Small intestine (tissue), 7 donors: ENCODE measurements at regions not wholly inside any gene's neighbourhood (a gene's known extent, or its start where the extent isn't known, plus 50 kb on each side); places are given as distances from the start of the nearest gene placed in this dataset.

Experiments used
- DNase-seq, 2 donors: peaks; one replicate each; pipeline versions ENCODE4 v3.0.0 to v3.0.0-alpha.2; 2013
- FAIRE-seq: peaks from 2 replicates; lab custom pipeline; 2012; peaks lifted over from hg19 to GRCh38; lab: Jason Lieb, UNC
- H3K27ac ChIP-seq, 3 donors: one replicate each; pipeline ENCODE4 v1.5.1; 2013; ENCODE audit warnings: low read length in 2 of 3, mild to moderate bottlenecking in 2 of 3, control low read depth in 1 of 3, inconsistent platforms in 1 of 3, low read depth in 1 of 3, moderate library complexity in 1 of 3
- H3K27me3 ChIP-seq, 3 donors: one replicate each; pipeline ENCODE4 v1.6.1; 2013; ENCODE audit warnings: low read length in 3 of 3, inconsistent platforms in 1 of 3; ENCODE audit not compliant: control insufficient read depth in 3 of 3, insufficient read depth in 3 of 3
- H3K36me3 ChIP-seq, 3 donors: one replicate each; pipeline ENCODE4 v1.6.1; 2013; ENCODE audit warnings: low read length in 3 of 3, inconsistent platforms in 1 of 3, low read depth in 1 of 3, mild to moderate bottlenecking in 1 of 3, moderate library complexity in 1 of 3; ENCODE audit not compliant: control insufficient read depth in 3 of 3, insufficient read depth in 2 of 3
- H3K4me1 ChIP-seq, 3 donors: one replicate each; pipeline ENCODE4 v1.6.1; 2013; ENCODE audit warnings: low read length in 2 of 3, inconsistent platforms in 1 of 3, low read depth in 1 of 3, mild to moderate bottlenecking in 1 of 3, moderate library complexity in 1 of 3; ENCODE audit not compliant: control insufficient read depth in 3 of 3, insufficient read depth in 2 of 3
- H3K4me3 ChIP-seq, 3 donors: one replicate each; pipeline ENCODE4 v1.5.1; 2013; ENCODE audit warnings: low read length in 3 of 3, control low read depth in 1 of 3, inconsistent platforms in 1 of 3, low read depth in 1 of 3, mild to moderate bottlenecking in 1 of 3, moderate library complexity in 1 of 3
- H3K9me3 ChIP-seq, 2 donors: one replicate each; pipeline ENCODE4 v1.6.1; 2013; ENCODE audit warnings: low read depth in 1 of 2, low read length in 1 of 2; ENCODE audit not compliant: control insufficient read depth in 2 of 2, insufficient read depth in 1 of 2
- WGBS, 3 donors: extraction: QIAGEN DNeasy Blood & Tissue Kit; methylation state at CpG; one replicate each; pipeline ENCODE4 v1.1.7; 2013; 5-methylcytosine and 5-hydroxymethylcytosine counted together
- donor health status: healthy with polysubstance abuse.
- donor health status: control.
- donor health status: control.
- donor health status: Bipolar disorder and iron deficiency.
- donor health status: healthy.

DNA sequence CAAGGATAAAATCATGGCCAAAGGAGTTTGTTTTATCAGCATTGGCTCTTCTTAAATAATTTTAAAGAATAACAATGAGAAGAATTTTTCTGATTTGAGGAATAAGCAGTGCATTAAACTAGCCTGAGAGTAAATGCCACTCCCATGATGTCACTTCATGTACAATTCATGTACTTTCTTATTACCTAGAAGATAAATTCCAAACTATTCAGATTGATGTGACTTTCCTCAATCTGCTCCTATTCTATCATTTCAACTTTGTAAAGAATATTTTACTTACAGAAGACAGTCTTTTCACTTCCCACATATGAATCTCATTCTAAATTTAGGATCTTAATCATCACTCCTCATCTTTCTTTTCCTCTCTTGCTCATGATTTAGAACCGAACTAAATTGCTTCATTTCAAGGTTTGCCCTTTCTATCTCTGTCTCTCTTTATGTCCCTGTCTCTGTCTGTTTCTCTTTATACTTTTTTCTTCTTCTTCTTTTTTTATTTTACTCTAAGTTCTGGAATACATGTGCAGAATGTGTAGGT is 1142.0 kb upstream of the PIK3C3 start:
- H3K27ac ChIP-seq: no peak overlapping the region
- no peaks in the 10 kb centered on the region for H3K4me1 ChIP-seq
- H3K36me3 ChIP-seq: no peaks in the 10 kb centered on the region
- H3K4me3 ChIP-seq: no peak overlapping the region
- no peak for DNase-seq
- 74 to 81% (median 77%) methylated on average over 1 of the region's 1 CpG for WGBS, 3 donors
- H3K9me3 ChIP-seq: peaks cover 0 to 1% of the 10 kb centered on the region in 2 donors
- H3K27me3 ChIP-seq: no peaks in the 10 kb centered on the region
- no peak for FAIRE-seq

DNA sequence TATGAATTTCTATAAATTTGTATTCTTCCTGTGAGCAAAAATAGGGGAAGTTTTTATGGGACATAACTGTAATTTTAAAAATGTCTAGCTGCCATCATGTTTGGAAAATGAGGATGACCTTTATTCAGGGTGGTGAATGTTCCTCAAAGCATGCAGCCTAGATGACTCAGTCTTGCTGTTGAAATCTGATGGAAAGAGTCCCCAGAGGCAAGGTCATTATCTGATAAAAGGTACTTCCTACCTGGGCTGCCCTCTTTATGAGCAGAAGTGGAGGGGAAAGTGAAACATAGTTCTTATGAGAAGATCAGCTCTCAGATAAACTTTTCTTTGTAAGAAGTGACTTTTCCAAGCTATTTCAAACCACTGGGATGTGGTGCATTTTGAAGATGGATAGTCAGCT is 1144.7 kb upstream of the PIK3C3 start:
- Histone ChIP-seq H3K27me3 (no peaks in the 10 kb centered on the region), H3K27ac (no peak overlapping the region), H3K9me3 (peaks cover 0 to 1% of the 10 kb centered on the region in 2 donors), H3K4me3 (no peak overlapping the region), H3K4me1 (no peaks in the 10 kb centered on the region), H3K36me3 (no peaks in the 10 kb centered on the region)
- no peak for DNase-seq
- FAIRE-seq: no peak

DNA sequence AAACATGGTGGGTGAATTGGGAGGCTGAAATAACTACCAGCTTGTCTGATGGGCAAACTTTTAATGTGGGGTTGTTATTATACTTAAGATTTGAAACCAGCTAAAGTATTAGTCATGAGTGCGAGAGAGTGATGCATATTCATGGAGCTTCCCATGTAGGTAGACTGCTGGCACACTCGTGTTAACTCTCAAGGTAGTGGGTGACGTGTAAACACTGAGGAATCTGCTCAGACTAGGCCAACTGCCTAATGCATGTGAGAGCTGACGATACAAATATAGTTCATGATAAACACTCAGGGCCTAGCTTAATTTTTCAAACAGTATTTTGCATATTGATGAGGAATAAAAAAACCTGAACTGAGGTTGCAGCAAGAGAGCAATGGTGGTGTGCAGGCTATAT is 1165.7 kb upstream of the PIK3C3 start:
- DNase-seq (no peak), FAIRE-seq (no peak)
- no peak overlapping the region for H3K4me3 ChIP-seq
- WGBS, 3 donors: 60 to 82% (median 67%) methylated on average over 4 of the region's 4 CpGs
- H3K9me3 ChIP-seq: peaks cover 0 to 2% of the 10 kb centered on the region in 2 donors
- H3K4me1 ChIP-seq: no peaks in the 10 kb centered on the region
- no peaks in the 10 kb centered on the region for H3K36me3 ChIP-seq
- H3K27ac ChIP-seq: no peak overlapping the region
- no peaks in the 10 kb centered on the region for H3K27me3 ChIP-seq

DNA sequence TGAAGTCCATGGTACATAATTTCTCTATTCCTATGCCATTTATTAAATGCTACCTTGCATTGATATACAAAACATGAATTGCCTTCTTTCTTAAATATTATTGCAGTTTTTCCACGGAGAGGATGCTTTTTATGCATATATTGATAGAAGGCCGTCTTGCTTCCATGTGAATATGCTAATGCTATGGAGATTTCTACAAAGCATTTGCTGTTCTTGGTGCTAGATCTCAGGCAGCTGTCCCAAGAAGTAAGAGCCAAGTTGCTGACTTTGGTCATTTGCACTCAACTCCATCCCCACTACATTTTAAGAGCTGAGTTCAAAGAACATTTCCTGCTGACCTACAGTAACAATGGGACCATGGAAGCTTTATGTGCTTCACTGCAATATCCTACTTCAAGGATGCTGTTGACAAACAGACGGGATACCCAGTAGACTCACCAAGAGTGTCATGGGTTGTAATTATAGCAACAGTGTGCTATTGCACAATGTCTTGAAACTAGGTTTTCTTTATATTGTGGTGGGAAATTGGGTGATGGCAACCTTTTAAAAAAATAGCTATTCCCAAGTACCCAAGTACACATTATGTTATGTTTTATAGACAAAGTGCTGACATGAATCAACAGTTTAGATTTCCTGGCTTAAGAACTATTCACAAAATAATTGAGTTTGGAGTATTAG is 1172.4 kb upstream of the PIK3C3 start:
- 67 to 73% (median 70%) methylated on average over 3 of the region's 3 CpGs for WGBS, 3 donors
- no peaks in the 10 kb centered on the region for H3K27me3 ChIP-seq
- H3K4me1 ChIP-seq: no peaks in the 10 kb centered on the region
- FAIRE-seq (no peak), DNase-seq (no peak)
- no peak overlapping the region for H3K27ac ChIP-seq
- H3K9me3 ChIP-seq: peaks cover 0 to 2% of the 10 kb centered on the region in 2 donors
- no peaks in the 10 kb centered on the region for H3K36me3 ChIP-seq
- no peak overlapping the region for H3K4me3 ChIP-seq

DNA sequence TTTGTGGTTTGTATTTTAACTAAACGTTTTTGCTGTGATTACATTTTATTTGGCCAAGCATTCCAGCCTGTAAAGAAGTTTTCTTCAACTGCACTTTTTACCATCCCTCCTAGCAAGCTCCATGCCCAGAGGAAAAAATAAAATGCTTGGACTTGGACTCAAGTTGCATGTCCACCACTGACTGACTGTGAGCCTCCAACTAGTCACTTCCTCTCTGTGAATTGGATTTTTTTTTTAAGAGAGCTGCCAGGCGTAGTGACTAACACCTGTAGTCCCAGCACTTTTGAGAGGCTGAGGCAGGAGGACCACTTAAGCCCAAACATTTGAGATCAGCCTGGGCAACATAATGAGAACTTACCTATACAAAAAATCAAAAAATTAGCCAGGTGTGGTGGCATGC is 1185.2 kb upstream of the PIK3C3 start:
- no peak for FAIRE-seq
- no peak overlapping the region for H3K27ac ChIP-seq
- no peaks in the 10 kb centered on the region for H3K4me1 ChIP-seq
- no peaks in the 10 kb centered on the region for H3K9me3 ChIP-seq
- no peak overlapping the region for H3K4me3 ChIP-seq
- DNase-seq: no peak
- no peaks in the 10 kb centered on the region for H3K27me3 ChIP-seq
- 48 to 67% (median 50%) methylated on average over 2 of the region's 2 CpGs for WGBS, 3 donors
- H3K36me3 ChIP-seq: no peaks in the 10 kb centered on the region

DNA sequence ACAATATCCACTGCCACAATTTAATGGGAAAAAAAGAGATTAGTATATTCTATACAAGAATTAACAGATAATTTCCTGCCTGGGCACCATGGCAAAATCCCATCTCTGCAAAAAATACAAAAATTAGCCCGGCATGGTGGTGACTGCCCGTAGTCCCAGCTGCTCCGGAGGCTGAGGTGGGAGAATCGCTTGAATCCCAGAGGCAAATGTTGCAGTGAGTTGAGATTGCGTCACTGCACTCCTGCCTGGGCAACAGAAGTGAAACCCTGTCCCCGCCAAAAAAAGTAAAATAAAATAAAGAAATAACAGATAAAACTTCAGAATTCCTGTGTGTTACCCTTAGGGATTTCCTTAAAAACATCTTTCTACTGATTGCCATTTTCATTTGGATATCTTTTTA is 1194.8 kb upstream of the PIK3C3 start:
- DNase-seq (no peak), FAIRE-seq (no peak)
- Histone ChIP-seq H3K36me3 (no peaks in the 10 kb centered on the region), H3K27me3 (no peaks in the 10 kb centered on the region), H3K4me1 (no peaks in the 10 kb centered on the region), H3K9me3 (no peaks in the 10 kb centered on the region), H3K4me3 (no peak overlapping the region), H3K27ac (no peak overlapping the region)
- 91 to 94% (median 94%) methylated on average over 6 of the region's 6 CpGs for WGBS, 3 donors

DNA sequence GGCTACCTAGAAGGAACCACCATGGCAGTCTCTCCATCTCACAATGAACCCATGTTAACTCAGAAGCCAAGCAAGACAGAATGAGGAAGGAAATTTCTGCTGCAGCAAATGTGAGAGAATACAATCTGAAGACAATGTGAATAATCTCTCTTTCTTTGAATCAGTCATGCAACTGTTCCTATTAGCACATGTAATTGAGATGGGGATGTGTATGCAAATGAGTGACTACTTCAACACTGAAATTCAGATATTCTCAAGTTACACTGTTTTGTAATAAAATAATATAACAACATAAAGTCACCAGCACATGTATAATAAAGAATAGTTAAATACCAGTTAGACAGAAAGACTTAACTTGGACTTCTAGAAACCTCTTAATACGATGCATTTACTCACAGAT is 1200.6 kb upstream of the PIK3C3 start:
- H3K27ac ChIP-seq: no peak overlapping the region
- WGBS, 3 donors: 34 to 61% (median 61%) methylated on average over 1 of the region's 1 CpG
- H3K27me3 ChIP-seq: no peaks in the 10 kb centered on the region
- no peaks in the 10 kb centered on the region for H3K36me3 ChIP-seq
- no peak for FAIRE-seq
- H3K4me3 ChIP-seq: no peak overlapping the region
- no peaks in the 10 kb centered on the region for H3K9me3 ChIP-seq
- no peak for DNase-seq
- no peaks in the 10 kb centered on the region for H3K4me1 ChIP-seq

DNA sequence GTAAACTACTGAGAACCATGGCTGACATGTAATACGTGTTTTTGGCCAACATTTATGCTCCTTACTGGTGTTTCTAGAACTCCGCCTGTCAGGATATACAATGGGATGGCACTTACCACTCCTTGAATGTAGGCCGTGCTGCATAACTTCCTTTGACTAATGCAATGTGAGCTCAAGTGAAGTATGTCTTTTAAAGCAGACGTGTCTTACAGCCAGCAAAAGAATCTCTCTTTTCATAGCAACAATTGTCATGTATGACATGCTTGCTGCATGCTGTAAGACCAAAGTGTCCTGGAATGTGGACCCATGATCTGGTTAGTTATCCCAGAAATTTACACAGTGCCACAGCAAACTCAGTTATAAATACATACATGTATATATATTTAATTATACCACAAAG is 1202.7 kb upstream of the PIK3C3 start:
- Histone ChIP-seq H3K27ac (no peak overlapping the region), H3K36me3 (no peaks in the 10 kb centered on the region), H3K4me3 (no peak overlapping the region), H3K4me1 (no peaks in the 10 kb centered on the region), H3K27me3 (no peaks in the 10 kb centered on the region), H3K9me3 (no peaks in the 10 kb centered on the region)
- 71 to 75% (median 74%) methylated on average over 4 of the region's 4 CpGs for WGBS, 3 donors
- no peak for DNase-seq
- FAIRE-seq: no peak

DNA sequence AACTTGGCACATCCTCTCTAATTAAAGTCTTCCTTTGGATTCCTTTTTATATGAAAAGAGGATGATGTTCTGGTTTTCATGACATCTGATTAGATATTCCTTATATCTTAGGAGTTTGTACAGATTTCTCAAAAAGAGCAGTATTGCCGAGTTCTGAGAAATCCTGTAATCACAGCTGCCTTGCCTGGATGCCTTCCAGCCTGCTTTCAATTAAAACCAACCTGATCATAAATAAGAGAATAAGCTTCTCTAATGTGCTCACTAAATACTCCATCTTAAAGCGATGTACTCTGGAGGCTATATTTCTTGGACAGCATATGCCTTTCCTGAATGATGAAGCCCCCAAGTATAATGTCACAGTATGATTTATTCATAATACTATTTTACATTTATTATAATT is 1203.8 kb upstream of the PIK3C3 start:
- DNase-seq (no peak), FAIRE-seq (no peak)
- H3K36me3 ChIP-seq: no peaks in the 10 kb centered on the region
- H3K27me3 ChIP-seq: no peaks in the 10 kb centered on the region
- H3K4me3 ChIP-seq: no peak overlapping the region
- no peaks in the 10 kb centered on the region for H3K4me1 ChIP-seq
- no peak overlapping the region for H3K27ac ChIP-seq
- 69 to 85% (median 80%) methylated on average over 2 of the region's 2 CpGs for WGBS, 3 donors
- H3K9me3 ChIP-seq: no peaks in the 10 kb centered on the region
